GF-D8 (cell line): ENCODE measurements at regions not wholly inside any gene's neighbourhood (a gene's known extent, or its start where the extent isn't known, plus 50 kb on each side); places are given as distances from the start of the nearest gene placed in this dataset.
"Not testable (repeated sequence)": the region's sequence is repeated elsewhere in the genome, so short reads cannot be mapped to it uniquely, and the experiment has no call there.

Experiments used
- DNase-seq: peaks from one replicate; lab custom pipeline; 2025; lab: John Stamatoyannopoulos, UW

GRCh38 chr7:153217032-153217431, 457.5 kb downstream of the ACTR3B start:
- no peak for DNase-seq

DNA sequence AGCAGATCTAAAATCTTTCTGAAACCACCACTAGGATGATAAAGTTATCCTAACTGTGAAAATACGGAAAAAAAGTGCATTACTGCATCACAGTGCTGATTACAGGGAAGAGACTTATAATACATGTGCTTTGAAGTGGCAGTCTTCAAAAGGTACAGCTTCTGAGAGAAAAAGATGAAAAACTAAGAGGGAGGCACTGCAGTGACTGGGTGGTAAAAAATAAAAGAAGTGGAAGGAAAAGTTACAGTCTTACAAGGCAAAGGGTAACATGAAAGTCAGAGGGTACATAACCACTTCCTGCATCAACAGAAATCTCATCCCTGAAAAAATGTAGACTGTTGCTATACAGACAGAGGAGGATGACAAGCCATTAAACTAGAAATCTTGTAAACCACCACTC, 465.3 kb downstream of the ACTR3B start:
- DNase-seq, result no peak

DNA sequence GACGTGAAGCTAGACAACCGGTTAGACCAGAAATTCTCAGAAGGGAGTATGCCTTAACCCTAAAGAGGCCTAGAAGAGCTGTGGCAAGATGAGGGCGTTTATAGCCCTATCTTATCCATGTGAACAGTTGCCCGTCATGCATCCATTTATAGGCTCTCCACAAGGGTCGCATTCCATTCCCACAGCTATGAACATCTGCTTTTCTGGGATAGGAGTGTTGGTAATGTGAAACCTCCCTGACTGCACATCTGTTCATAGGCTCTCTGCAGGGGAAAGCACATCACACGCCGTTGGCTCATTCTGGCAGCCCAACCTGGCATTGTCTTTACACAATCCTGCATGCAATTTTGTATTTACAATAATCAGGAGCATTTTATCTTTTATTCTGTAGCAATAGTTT, 485.6 kb downstream of the ACTR3B start:
- DNase-seq, result not testable (repeated sequence)

DNA sequence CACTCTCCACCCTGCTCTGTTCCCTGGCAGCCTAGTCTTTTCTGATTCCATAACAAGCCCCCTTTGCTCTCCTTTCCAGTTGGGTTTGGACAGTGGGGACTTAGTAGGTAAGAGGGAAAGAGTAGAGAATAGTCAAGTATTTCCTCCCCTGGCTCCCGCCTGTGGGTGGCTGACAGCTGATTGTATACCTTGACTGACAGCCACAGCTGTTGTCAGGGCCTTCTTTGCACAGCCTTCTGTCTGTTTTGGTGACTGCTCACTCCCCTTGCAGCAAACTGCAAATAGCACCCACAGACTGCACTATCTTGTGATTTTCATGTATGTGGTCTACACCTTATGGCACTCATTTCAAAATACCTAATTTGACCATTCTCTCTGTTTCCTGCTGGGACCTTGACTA, 486.3 kb downstream of the ACTR3B start:
- no peak for DNase-seq

- no peak for DNase-seq
Measured at GRCh38 chr7:153247926-153248325, 488.4 kb downstream of the ACTR3B start.

DNA sequence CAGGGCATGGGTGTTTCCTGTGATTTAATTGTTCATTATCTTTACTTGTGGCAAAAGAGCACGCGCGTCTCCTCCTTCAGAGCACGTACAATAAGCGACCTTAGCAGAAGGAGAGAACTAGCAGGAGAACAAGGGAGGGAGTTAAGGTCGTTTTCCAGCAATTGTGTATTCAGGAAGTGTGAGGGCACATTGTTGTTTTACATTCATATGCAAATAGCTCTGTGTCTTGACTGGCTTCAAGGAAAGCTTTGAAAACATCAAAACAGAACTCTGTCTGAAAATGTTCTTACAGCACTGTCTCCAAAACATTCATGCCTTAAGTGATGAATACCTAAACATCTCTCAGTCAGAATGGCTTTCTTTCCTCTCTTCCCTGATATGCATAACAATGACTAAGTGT, 499.1 kb downstream of the ACTR3B start:
- no peak for DNase-seq

- no peak for DNase-seq
Measured at GRCh38 chr7:153276394-153276793, 516.8 kb downstream of the ACTR3B start.

- no peak for DNase-seq
Measured at GRCh38 chr7:153286763-153287162, 527.2 kb downstream of the ACTR3B start.

- no peak for DNase-seq
Measured at GRCh38 chr7:153290066-153290465, 530.5 kb downstream of the ACTR3B start.

GRCh38 chr7:153297141-153297540, 537.6 kb downstream of the ACTR3B start:
- DNase-seq, result no peak

DNA sequence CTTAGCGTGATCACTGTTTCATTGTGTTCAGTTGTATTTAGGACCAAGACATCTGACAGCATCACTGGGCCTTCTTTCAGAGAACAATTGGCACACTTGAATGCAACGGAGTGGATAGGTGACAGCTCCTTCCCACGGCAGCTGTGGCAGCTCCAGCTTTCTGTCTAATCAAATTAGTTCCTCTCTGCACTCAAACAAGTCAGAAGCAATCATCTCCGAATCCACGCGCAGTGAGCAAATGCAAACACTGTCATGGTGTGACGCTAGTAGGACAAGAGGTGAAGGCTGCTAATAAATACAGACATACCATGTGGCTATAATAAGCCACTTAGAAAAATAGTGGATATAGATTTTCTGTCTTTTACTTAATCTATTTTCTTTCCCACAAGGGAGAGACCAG, 542.4 kb downstream of the ACTR3B start:
- no peak for DNase-seq

- no peak for DNase-seq
Measured at GRCh38 chr7:153320005-153320404, 560.5 kb downstream of the ACTR3B start.

DNA sequence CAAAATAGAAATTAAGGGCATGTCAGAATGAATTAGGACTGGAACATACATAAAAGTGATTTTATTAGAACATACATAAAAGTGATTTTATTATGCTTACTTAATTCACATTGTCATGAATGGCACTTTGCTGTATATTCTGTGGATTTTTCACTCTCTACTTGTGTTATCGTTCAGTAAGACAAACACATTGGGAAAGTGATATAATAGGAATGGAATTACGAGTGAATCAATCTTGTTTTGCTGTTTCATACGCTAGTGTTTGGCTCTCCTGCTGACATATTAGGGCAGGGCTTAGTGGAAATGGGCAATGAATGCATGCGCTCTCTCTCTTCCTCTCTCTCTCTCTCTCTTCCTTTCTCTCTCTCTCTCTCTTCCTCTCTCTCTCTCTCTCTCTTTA, 561.1 kb downstream of the ACTR3B start:
- no peak for DNase-seq

- no peak for DNase-seq
Measured at GRCh38 chr7:153322991-153323390, 563.4 kb downstream of the ACTR3B start.

DNA sequence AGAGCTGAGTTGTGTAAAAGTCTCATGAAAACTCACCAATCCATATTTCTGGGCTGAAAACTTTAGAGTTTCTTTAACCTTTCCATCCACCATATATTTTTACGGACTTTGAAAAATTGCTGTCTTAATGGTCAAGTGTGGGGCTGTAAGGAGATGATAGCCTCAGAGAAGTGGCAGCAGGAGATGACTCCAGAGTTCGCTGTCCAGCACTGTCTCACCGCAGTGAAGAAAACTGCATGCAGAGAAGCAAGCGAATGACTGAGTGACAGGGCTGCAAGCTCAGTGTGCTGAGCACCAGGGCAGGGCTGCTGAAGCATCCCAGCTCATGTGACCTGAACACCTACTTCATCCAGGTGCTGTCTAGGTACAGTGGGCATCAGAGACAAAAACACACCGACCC, 564.5 kb downstream of the ACTR3B start:
- DNase-seq, result no peak

- no peak for DNase-seq
Measured at GRCh38 chr7:153327683-153328082, 568.1 kb downstream of the ACTR3B start.

GRCh38 chr7:153331427-153331826, 571.9 kb downstream of the ACTR3B start:
- no peak for DNase-seq

DNA sequence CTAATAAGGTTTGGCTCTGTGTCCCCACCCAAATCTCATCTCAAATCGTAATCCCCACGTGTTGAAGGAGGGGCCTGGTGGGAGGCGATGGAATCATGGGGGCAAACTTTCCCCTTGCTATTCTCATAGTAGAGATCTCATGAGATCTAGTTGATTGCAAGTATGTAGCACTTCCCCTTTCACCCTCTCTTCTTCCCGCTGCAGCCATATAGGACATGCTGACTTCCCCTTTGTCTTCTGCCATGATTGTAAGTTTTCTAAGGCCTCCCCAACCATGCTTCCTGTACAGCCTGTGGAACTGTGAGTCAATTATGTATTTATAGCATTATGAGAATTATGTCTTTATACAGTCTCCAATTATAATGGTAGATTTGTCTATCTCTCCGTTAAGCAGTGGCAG, 594.5 kb downstream of the ACTR3B start:
- peak; percentile 35 for DNase-seq

- DNase-seq, result no peak
Measured at GRCh38 chr7:153370092-153370491, 610.5 kb downstream of the ACTR3B start.

DNA sequence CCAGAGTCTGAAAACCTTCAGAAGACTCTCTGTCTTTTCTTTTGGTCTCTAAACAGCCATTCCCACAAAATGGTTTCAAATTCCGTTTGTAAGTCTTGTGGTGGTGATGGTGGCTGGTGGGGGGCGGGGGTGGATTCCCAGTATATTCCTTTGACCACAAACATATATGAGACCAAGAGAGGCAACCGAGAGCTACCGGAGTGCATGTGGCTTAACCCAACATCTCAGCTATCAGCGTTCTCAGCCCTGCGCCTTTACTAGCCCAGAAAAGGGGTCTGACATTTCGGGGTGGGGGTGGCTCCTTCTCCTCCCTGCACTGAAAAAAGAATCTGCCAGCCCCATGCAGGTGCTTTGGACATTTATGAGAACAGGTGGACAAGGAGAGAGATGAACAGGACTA, 621.1 kb downstream of the ACTR3B start:
- no peak for DNase-seq

DNA sequence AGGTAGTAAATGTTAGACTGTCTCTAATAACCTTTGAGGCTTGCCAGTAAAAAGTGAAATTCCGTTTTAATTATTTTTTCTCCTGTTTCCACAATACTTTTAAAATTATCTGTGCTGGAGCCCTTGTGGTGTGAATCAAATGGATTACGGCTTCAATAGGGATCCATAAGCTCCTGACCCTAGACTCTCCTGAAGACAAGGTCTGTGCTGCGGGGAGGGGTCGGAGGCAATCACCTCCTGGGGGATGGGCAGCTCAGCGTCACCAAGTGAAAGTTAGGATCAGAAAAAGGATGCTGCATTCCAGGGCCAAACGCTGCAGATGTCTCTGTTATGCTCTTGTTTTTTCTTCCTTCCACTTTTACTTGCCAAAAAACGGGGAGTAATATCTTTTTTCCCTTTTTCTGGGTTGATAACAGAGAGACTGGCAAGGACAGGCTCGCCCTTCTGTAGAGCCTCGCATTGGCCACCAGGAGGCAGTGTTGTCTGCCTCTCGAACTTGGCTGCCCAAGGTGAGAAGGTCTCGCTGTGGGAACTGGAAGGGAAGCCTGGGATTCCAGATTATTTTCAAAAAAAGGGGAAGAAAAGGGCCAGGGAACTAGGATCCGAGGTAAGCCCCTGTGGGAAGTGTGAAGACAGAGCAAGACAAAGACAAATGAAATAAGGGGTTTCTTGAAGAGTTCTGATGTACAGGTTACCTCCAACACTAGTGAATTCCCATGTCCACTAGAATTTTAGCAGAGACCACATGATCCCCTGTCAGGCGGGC, 621.9 kb downstream of the ACTR3B start:
- no peak for DNase-seq

DNA sequence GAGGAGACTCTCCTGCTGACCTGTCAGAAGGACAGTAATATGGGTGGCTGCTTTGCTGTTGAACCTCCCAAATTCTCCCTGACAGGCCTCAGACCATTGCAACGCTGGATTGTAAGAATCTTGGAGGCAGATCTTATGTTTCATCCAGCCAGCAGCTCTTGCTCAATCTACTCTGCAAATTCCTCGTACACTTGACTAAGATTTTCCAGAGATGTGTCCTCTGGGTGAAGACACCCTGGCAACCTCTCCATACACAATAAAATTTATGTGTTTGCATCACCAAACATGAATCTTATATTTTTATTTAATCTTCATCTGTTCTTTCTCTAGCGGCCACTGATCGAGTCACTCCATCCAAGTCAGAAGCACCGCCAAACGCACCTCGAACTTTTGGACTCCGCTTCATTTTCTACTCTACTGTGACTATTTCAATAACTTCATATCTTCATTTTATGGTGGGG, 623.1 kb downstream of the ACTR3B start:
- DNase-seq, result no peak

DNA sequence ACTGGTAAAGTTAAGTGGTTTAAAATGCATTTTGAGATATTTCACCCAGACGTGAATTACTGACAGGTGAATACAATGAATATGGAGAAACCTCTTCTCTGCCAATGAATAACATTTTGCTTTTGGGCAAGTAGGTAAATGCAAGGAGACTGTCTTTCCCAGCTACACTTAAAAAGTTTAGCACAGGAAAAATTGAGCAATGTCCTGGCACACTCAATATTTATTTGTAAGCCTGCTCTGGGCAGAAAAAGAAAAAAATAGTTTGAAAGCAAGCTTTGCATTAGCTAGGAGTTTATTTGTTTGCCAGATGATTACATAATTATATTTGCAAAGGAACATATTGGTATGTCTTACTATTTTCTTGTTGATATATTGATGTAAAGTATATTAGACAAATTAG, 624.2 kb downstream of the ACTR3B start:
- no peak for DNase-seq

- no peak for DNase-seq
Measured at GRCh38 chr7:153385502-153385901, 626.0 kb downstream of the ACTR3B start.
